ENCODE measurements at regions not wholly inside any gene's neighbourhood (a gene's known extent, or its start where the extent isn't known, plus 50 kb on each side); places are given as distances from the start of the nearest gene placed in this dataset.
"Not testable (repeated sequence)": the region's sequence is repeated elsewhere in the genome, so short reads cannot be mapped to it uniquely, and the experiment has no call there.

GRCh38 chr4:184907810-184908209 is 82.0 kb upstream of the ACSL1 start:
- no peak for DNase-seq (ENCODE audit: low spot score)

DNA sequence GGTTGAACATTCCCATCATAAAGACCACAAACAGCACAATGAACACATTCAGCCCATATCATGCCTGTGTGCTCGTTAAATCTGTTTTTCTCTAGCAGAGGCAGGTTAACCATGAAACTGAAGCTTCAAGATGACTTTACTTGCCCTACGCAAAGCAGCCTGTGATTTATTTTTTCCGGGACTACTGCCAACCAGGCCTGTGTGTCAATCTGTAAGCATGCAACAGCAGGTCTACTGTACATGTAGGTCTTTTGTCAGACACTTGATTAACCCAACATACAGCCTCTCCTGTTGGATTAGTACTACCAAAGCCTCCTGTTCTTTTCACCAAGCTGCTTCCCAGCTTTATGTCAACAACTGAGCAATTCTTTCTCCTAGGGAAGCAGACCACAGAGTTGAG is 85.5 kb upstream of the ACSL1 start:
- no peak for DNase-seq (ENCODE audit: low spot score)

DNA sequence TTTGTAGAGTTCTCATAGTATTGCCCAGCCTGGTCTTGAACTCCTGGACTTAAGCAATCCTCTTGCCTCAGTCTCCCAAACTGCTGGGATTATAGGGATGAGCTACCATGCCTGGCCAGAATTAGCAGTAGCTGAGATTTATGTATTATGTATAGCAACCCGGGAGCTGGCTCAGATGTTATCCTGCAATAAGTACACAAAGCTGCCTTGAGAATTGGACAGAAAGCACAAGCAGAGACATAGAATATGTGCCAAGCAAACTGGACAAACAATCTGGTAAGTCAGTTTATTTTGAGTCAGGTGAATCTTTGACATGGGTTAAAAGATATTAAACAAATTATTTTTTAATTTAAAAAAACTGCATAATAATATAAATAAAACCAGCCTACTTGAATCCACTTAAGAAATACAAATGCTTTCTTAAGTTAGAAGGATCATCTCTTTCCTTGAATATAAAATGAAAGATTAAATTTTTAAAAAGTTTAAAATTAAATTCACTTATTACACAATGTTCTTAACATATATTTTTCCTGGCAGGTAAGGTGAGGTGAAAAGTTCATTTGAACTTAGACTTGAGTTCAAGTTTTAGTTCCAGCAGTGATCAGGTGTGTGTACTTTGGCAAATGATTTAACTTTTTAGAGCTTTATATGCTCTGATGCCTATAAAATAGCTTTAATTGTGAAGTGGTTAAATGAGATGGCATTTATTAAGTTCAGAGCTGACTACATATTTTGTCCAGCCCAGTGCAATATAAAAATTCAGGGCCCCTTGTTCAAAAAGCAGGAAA is 87.8 kb upstream of the ACSL1 start:
- no peak for DNase-seq (ENCODE audit: low spot score)

- not testable (repeated sequence) for DNase-seq (ENCODE audit: low spot score)
These were observed 93.0 kb upstream of the ACSL1 start for GRCh38 chr4:184918799-184919198.

- DNase-seq (ENCODE audit: low spot score) = no peak
These were observed 95.7 kb upstream of the ACSL1 start for GRCh38 chr4:184921456-184921855.

DNA sequence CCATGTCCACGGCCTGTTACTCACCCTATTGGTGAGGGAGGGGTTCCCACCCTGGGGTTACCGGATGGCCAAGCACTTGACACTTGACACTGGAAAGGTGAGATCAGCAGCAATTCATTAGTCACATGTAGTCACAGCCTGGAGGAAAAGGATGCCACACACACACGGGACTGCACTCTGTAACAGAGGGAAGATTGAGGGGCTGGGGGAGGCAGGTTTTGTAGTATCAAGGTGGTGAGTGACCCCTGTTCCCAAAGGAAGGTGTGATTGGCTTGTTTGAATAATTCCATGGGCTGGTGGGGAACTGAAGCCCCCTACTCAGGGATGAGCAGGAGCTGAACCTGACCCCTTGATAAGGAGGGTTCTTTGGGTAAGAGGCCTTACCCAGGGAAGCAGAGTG is 96.0 kb upstream of the HELT start:
- no peak for DNase-seq (ENCODE audit: low spot score)

GRCh38 chr4:184924516-184924915 is 93.8 kb upstream of the HELT start:
- no peak for DNase-seq (ENCODE audit: low spot score)

DNA sequence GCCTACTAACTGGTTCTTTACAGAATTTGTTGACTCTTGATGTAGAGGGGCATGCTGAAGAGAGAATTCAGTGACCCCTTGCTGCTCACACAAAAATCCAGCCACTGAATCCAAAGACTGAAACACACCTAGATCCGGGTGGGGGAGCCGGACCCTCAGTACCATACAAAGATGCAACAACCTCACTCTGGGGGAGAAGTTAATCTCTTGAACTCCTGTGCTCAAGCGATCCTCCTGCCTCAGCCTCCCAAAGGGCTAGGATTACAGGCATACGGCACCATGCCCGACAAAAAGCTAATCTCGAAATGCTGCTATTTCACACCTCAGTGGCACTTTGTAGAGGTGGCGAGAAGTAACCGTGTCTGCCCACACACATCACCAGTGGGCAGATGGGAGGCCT is 88.8 kb upstream of the HELT start:
- DNase-seq (ENCODE audit: low spot score) = no peak

DNA sequence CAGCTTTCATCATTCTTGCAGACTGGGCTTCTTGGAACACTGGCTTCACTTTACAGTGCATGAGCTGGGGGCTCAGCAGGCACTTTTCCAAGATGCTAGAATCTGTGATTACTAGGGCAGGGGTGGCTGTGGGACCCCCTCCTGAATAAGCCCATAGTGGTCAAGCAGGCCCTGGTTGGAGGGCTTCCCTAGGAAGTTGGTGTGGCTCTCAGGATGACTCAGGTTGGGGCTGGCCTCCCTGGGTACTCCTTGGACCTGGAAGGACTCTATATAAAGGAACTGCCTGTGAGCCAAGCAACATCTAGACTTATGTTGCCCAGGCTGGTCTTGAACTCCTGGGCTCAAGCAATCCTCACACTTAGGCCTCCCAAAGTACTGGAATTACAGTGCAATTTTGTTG is 88.3 kb upstream of the HELT start:
- no peak for DNase-seq (ENCODE audit: low spot score)

GRCh38 chr4:184932343-184932742 is 85.9 kb upstream of the HELT start:
- no peak for DNase-seq (ENCODE audit: low spot score)

DNA sequence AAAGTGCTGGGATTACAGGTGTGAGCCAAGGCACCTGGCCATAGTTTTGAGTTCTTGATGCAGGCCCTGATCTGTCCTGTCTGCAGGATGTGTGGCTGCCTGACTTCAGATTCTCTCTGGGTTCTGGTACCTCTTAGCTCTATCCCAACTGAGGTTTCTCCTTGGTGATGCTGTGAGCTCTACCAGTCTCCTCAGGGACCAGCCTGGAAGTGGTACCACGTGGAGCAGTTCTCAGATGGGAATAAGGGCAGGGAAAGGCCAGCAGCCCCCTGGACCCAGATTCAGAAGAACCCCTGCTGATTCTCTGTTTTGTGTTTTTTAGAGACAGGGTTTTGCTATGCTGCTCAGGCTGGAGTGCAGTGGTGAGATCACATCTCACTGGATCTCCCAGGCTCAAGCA is 85.0 kb upstream of the HELT start:
- no peak for DNase-seq (ENCODE audit: low spot score)

GRCh38 chr4:184934184-184934583 is 84.1 kb upstream of the HELT start:
- DNase-seq (ENCODE audit: low spot score) = no peak

- DNase-seq (ENCODE audit: low spot score) = no peak
These were observed 83.3 kb upstream of the HELT start for GRCh38 chr4:184934961-184935360.

DNA sequence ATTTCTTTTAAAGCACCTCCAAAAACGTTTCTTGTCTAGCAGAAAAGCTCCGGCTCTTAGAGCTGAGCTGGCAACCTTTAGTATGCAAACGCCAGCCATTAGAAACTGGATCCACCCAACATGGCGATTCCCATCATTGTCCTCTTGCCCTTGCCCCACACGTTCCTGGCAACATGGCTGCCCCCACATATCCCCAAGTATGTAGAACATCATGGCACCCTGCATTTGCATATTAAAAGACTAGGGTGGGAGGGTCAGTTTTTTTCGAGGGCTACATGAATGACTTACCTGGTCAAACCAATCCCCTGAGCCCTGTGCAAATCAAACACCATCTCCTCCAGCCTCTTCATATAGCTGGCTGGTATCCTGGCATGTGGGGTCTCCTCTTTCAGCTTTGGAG is 82.2 kb upstream of the HELT start:
- no peak for DNase-seq (ENCODE audit: low spot score)

DNA sequence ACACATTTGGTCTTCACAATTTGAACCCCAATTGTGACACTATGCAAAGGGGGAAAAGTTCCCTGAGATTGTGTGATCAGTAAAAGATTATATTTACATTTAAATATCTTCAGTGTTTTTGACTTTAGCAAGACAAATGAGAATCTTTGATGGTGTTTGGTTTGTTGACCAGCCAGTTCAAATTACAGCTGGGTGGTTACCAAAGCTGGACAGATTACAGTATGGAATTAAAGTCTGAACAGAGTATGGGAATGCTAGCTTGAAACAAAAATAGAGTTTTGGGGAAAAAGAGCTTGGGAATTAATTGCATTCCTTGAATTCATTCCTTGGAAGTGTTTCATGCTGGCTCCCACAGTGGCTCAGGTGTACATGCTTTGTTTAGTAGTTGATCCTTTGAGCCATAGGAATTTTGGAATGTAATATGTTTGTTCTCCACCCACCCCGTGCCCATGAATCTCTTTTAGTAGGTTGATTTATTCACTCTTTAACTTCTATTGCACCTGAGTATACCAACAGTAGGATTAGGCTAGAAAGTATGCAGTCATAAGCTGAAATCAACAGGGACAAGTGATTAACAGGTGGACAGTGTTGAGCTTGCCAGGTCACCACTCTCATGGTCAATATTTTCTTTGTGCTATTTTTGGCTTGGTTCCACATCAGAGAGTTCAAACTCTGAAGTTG is 81.1 kb upstream of the HELT start:
- peak; percentile 10 for DNase-seq (ENCODE audit: low spot score)

GRCh38 chr4:184937745-184938144 is 80.5 kb upstream of the HELT start:
- DNase-seq (ENCODE audit: low spot score) = no peak

GRCh38 chr4:184938871-184939270 is 79.4 kb upstream of the HELT start:
- no peak for DNase-seq (ENCODE audit: low spot score)

DNA sequence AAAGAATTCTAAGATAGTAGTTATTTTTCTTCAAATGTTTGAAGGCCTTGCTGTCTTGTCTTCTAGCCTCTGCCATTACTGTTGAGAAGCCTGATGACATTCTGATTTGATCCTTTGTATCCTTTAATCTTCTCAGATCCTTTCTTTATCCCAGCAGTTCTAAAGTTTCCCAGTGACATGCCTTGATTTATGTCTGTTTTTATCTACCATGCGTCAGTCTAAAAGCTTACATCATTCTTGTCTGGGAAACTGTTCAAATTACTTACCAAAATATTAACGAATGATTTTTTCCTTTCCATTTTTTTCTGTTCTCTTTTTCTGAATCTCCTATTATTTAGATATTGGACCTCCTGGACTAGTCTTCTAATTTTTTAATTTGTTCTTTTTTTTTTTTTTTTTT is 78.3 kb upstream of the HELT start:
- DNase-seq (ENCODE audit: low spot score) = no peak

- no peak for DNase-seq (ENCODE audit: low spot score)
These were observed 77.8 kb upstream of the HELT start for GRCh38 chr4:184940500-184940899.

- no peak for DNase-seq (ENCODE audit: low spot score)
These were observed 76.4 kb upstream of the HELT start for GRCh38 chr4:184941671-184942418.

DNA sequence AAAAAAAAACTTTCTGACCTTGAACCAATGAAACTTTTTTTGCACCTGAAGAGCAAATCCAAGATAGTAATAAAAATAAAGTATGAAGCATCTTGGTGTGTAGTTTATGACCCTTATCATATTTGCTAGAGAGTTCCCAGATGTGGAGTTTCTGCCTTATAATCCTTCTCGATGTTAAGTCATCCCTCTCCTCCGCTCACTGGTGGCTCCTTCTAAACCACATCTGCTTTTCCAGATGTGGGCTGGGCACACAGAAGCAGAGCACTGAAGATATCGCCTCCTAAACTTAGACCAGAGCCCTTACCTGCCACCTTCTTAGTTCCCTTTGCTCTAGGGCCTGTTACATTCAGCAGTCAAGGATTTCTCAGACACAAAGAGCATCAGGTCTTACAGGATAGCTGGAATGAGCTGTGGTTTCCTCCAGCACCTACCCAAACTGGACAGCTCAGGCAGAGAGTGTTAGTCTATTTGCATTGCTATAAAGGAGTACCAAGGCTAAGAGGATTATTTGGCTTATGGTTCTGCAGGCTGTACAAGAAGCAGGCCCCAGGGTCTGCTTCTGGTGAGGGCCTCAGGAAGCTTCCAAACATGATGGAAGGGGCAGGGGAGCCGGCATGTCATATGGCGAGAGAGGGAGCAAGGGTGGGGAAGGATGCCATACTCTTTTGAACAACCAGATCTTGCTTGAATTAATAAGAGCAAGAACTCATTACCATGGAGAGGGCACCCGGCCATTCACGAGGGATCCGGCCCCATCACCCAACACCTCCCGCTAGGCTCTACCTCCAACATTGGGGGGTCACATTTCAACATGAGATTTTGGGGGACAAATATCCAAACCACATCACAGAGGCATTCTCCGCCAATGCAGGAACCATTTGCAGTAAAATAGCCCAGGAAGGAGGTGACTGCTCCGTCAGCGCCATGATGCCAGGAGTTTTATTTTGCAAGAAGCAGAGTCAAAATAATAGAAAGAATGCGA is 75.6 kb upstream of the HELT start:
- DNase-seq (ENCODE audit: low spot score) = no peak

- no peak for DNase-seq (ENCODE audit: low spot score)
These were observed 69.3 kb upstream of the HELT start for GRCh38 chr4:184949020-184949419.
